HUES64 (cell line): ENCODE measurements at regions not wholly inside any gene's neighbourhood (a gene's known extent, or its start where the extent isn't known, plus 50 kb on each side); places are given as distances from the start of the nearest gene placed in this dataset.

Source experiments
- H3K27ac ChIP-seq: 2 replicates; pipeline ENCODE4 v1.7.0; 2013; ENCODE audit warnings: low read depth, low read length, inconsistent platforms
- H3K27me3 ChIP-seq: 2 replicates; pipeline ENCODE4 v1.6.1; 2013; ENCODE audit warnings: mild to moderate bottlenecking, low read length; ENCODE audit not compliant: insufficient read depth
- H3K36me3 ChIP-seq: 2 replicates; pipeline ENCODE4 v1.6.1; 2013; ENCODE audit warnings: mild to moderate bottlenecking, low read length; ENCODE audit not compliant: insufficient read depth
- H3K4me1 ChIP-seq: 2 replicates; pipeline ENCODE4 v1.6.1; 2013; ENCODE audit warnings: mild to moderate bottlenecking, low read length, moderate library complexity; ENCODE audit not compliant: insufficient read depth
- H3K4me3 ChIP-seq: 2 replicates; pipeline ENCODE4 v1.5.1; 2013; ENCODE audit warnings: mild to moderate bottlenecking, low read length, moderate library complexity
- H3K9ac ChIP-seq: 2 replicates; pipeline ENCODE4 v1.6.1; 2013; ENCODE audit warnings: mild to moderate bottlenecking, low read depth, low read length
- H3K9me3 ChIP-seq: 2 replicates; pipeline ENCODE4 v1.6.1; 2013; ENCODE audit warnings: low read depth, low read length; ENCODE audit not compliant: insufficient read depth
- WGBS: fragments of 150-250, 120-280 bp; methylation state at CpG from one replicate; pipeline ENCODE4 v1.1.7; 2013; ENCODE audit warnings: missing lambda C conversion rate; 5-methylcytosine and 5-hydroxymethylcytosine counted together

DNA sequence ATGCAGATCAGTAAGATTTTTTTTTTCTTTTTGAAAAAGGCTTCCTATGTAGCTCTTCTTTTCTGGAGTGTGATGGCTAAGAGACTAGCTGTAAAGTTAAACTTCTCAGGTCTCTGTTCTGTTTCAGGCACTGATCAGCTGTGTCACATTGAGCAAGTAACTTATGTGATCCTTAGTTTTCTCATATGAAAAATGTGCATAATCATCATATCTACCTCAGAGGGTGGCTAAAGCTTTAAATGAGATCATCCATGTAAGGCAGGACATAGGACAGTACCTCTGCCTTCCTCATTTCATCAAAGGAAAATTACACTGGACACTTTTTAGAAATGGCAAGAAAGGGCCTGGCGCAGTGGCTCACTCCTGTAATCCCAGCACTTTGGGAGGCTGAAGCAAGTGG lies 235.9 kb upstream of the TYRP1 start:
- Histone ChIP-seq H3K9ac (no peak overlapping the region), H3K9me3 (no peaks in the 10 kb centered on the region), H3K27me3 (no peaks in the 10 kb centered on the region), H3K27ac (no peak overlapping the region), H3K4me1 (peaks cover 29% of the 10 kb centered on the region), H3K36me3 (no peaks in the 10 kb centered on the region), H3K4me3 (no peak overlapping the region)
- WGBS = 92% methylated on average over 1 of the region's 1 CpG

DNA sequence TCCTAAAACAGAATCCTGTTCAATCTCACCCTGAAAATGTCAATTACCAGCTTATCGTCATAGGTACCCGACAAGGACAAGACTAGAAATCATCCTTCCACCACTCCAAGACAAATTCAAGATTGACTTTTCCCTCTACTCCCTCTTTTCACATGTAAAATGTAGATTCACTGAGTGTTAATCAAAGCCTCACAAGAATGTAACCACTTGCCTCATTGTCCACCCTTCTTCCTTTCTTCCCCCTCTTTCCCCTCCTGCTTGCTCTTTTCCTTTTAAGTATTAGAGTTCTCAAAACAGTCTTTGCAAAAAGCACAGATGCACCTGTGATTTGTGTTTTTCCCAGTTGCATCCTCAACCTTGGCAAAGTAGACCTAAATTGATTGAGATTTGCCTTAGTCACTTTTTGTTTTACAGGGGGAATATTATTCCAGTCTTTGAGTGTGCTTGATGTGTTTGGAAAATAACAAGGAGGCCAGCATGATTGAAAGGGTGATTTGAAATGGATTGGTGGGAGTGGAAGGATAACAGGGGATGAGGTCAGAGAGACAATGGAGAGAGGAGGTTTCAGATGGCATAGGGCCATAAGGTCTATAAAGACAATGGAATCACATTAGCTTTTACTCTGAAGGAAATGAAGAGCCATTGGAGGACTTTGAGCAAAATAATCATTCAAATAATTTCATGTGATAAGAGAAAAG lies 231.3 kb upstream of the TYRP1 start:
- no peak overlapping the region for H3K4me3 ChIP-seq
- WGBS = 69% methylated on average over 2 of the region's 2 CpGs
- peak overlapping the region; percentile 74; the same call in 1 of the 2 replicates for H3K27ac ChIP-seq
- H3K9me3 ChIP-seq = no peaks in the 10 kb centered on the region
- H3K4me1 ChIP-seq = peaks cover 46% of the 10 kb centered on the region
- no peaks in the 10 kb centered on the region for H3K36me3 ChIP-seq
- no peaks in the 10 kb centered on the region for H3K27me3 ChIP-seq
- peak overlapping the region; percentile 37; the same call in 1 of the 2 replicates for H3K9ac ChIP-seq

DNA sequence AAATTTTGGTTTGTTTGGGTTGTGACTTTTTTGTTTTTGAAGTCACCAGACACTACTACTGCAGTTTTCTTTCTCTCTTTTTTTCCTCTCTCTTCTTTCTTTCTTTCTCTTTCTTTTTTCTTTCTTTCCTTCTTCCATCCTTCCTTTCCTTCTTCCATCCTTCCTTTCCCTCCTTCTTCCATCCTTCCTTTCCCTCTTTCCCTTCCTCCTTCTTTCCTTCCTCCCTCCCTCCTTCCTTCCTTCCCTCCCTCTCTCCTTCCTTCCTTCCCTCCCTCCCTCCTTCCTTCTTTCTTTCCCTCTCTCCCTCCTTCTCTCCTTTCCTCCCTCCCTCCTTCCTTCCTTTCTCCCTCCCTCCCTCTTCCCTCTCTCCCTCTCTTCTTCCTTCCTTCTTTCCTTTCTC lies 230.3 kb upstream of the TYRP1 start:
- H3K4me3 ChIP-seq = no peak overlapping the region
- no peaks in the 10 kb centered on the region for H3K36me3 ChIP-seq
- no peaks in the 10 kb centered on the region for H3K27me3 ChIP-seq
- no peaks in the 10 kb centered on the region for H3K9me3 ChIP-seq
- peaks cover 46% of the 10 kb centered on the region for H3K4me1 ChIP-seq
- H3K27ac ChIP-seq = no peak overlapping the region
- no peak overlapping the region for H3K9ac ChIP-seq

DNA sequence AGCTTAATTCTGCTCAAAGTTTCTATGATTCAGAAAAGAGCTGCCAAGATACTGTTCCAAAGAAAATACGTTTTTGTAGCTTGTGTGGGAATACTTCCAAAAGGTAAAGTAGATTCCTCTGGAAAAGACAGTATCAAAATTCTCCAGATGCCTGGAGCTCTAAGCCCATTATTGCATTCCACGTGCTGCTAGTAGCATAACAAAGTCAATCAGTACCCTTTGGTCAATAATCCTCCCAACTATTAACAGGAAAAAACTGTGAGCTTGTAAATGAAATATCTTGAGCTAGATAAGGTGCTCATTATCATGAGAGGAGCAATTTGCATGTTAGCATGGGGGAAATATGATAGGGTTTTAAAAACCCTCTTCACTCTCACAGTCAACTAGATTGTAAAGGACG lies 229.5 kb upstream of the TYRP1 start:
- Histone ChIP-seq H3K27ac (no peak overlapping the region), H3K4me3 (no peak overlapping the region), H3K9me3 (no peaks in the 10 kb centered on the region), H3K36me3 (no peaks in the 10 kb centered on the region), H3K27me3 (no peaks in the 10 kb centered on the region), H3K4me1 (peaks cover 46% of the 10 kb centered on the region), H3K9ac (no peak overlapping the region)
- 34% methylated on average over 2 of the region's 3 CpGs for WGBS

DNA sequence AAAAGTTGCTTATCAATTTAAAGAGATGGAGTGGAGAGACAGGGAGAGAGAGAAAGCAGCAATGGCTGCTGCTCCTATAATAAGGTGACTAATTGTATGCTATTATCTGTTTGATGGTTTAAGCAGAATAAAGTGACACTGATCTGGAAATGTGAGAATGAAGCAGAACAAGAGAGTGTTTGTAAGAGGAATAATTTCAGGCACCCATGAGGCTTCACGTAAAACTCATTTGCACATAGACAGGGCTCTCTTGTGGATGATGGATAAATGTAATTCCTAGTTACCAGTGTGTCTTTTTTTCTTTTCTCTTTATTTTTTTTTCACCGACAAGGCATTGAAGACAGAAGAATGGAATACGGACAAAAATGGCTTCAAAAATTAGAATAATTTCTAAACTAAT lies 228.8 kb upstream of the TYRP1 start:
- no peak overlapping the region for H3K9ac ChIP-seq
- H3K27me3 ChIP-seq = no peaks in the 10 kb centered on the region
- 71% methylated on average over 1 of the region's 3 CpGs for WGBS
- peaks cover 49% of the 10 kb centered on the region for H3K4me1 ChIP-seq
- H3K4me3 ChIP-seq = no peak overlapping the region
- no peak overlapping the region for H3K27ac ChIP-seq
- H3K36me3 ChIP-seq = no peaks in the 10 kb centered on the region
- H3K9me3 ChIP-seq = no peaks in the 10 kb centered on the region

DNA sequence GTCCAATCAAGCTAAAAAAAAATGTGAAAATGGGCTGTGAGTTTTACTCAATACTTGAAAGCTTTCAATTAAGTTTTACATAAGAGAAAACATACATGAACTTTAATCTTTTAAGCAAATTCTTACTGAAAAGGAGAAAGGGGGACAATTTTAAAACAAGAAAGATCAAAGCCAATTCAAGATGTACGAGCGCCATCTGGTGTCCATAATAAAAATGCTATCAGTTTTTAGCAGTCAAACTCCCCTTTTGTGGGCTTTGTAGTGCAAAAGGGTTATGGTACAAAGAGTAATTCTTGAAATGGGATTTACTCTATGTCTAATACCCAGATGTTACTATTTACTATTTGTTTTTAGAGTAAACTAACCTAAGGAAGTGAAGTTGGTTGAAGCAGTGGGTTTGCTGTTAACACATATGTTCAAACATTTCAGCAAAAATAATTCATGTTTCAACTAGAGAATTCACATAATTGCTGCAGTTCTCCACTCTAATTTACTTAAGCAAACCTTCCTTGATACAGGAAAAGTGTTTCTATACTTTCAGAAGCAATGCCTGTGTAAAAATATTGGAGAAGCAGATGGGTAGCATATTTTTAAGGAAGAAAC lies 228.2 kb upstream of the TYRP1 start:
- WGBS = 0% methylated on average over 2 of the region's 2 CpGs
- Histone ChIP-seq H3K4me3 (no peak overlapping the region), H3K4me1 (peaks cover 44% of the 10 kb centered on the region), H3K36me3 (no peaks in the 10 kb centered on the region), H3K27me3 (no peaks in the 10 kb centered on the region), H3K27ac (no peak overlapping the region), H3K9me3 (no peaks in the 10 kb centered on the region), H3K9ac (no peak overlapping the region)

DNA sequence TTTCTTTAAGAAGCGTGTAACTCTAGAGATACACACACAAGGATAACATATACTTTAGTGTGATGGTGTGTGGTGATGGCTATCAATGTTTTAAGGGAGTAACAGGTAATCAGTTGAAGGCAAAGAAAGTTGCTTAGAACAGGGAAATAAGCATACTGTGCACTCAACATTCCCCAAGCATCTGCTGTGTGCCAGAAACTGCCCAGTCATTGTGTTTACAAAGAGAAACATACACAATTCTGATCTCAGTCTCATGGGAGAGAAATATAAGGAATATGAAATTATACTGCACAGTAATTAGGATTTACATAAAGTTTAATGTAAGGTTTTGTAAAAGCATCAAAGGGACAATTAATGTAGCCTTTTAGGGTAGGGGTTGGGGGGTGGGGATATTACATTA lies 224.1 kb upstream of the TYRP1 start:
- no CpG with 5 or more reads among the region's 1 CpG for WGBS

DNA sequence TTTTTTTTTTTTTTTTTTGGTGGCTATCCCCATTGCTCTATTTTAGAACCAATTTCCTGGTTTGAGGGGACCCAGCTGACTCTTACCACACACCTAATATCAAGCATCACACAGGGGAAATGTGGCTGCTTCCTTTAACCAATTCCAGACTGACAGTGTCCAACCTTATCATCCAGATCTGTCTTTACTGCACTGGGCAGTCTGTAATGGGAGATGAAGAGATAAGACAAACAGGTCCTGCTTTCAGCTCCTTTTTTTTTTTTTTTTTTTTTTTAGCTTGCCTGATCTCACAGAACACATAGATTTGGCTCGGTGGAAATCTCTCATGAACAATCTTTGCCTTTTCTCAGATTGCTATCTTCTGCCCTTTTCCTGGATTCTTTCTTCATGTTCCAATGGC lies 198.8 kb upstream of the TYRP1 start:
- H3K27ac ChIP-seq = no peak overlapping the region
- H3K36me3 ChIP-seq = no peaks in the 10 kb centered on the region
- no peaks in the 10 kb centered on the region for H3K27me3 ChIP-seq
- peaks cover 6% of the 10 kb centered on the region; the same call in 1 of the 2 replicates for H3K4me1 ChIP-seq
- H3K9ac ChIP-seq = no peak overlapping the region
- 96% methylated on average over 1 of the region's 1 CpG for WGBS
- no peak overlapping the region for H3K4me3 ChIP-seq
- H3K9me3 ChIP-seq = no peaks in the 10 kb centered on the region

More for the DNA sequence above, 224.1 kb upstream of the TYRP1 start:
- no peaks in the 10 kb centered on the region for H3K9me3 ChIP-seq
- peaks cover 11% of the 10 kb centered on the region for H3K4me1 ChIP-seq
- H3K36me3 ChIP-seq = no peaks in the 10 kb centered on the region
- no peak overlapping the region for H3K4me3 ChIP-seq
- H3K27me3 ChIP-seq = no peaks in the 10 kb centered on the region
- H3K9ac ChIP-seq = no peak overlapping the region
- no peak overlapping the region for H3K27ac ChIP-seq

DNA sequence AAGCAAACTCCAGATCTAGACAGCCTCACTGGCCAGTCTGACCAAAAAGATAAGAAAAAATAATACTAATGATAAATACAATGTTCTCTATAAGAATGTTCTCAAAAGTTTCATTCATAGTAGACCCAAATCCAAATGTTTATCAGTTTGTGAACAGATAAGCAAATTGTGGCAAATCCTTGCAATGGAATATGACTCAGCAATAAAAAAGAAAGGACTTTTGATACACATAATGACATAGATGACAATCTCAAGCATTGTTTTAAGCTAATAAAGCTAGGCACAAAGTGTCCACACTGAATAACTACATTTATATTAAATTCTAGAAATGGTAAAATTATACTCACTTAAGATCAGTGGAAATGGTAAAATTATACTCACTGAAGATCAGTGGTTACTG lies 195.4 kb upstream of the TYRP1 start:
- no peak overlapping the region for H3K4me3 ChIP-seq
- H3K27ac ChIP-seq = no peak overlapping the region
- no peaks in the 10 kb centered on the region for H3K9me3 ChIP-seq
- no peaks in the 10 kb centered on the region for H3K27me3 ChIP-seq
- peaks cover 6% of the 10 kb centered on the region; the same call in 1 of the 2 replicates for H3K4me1 ChIP-seq
- H3K36me3 ChIP-seq = no peaks in the 10 kb centered on the region
- no peak overlapping the region for H3K9ac ChIP-seq

DNA sequence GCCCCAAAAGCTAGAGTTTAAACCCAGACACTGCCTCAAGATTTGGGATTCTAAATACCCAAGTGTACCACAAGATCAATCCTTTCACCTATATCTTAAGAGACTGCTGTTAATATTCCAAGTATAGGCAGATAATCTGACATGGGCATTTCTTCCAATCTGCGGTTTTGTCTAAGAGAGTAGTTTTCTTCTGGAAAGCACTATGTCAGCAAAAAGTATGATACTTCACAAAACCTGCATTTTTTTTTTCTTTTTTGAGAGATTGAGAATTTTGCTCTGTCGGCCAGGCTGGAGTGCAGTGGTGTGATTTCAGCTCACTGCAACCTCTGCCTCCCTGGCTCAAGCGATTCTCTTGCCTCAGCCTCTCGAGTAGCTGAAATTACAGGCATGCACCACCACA lies 190.7 kb upstream of the TYRP1 start:
- Histone ChIP-seq H3K36me3 (no peaks in the 10 kb centered on the region), H3K4me3 (no peak overlapping the region), H3K4me1 (no peaks in the 10 kb centered on the region), H3K9me3 (no peaks in the 10 kb centered on the region), H3K9ac (no peak overlapping the region), H3K27ac (no peak overlapping the region), H3K27me3 (no peaks in the 10 kb centered on the region)
- WGBS = 90% methylated on average over 4 of the region's 4 CpGs

DNA sequence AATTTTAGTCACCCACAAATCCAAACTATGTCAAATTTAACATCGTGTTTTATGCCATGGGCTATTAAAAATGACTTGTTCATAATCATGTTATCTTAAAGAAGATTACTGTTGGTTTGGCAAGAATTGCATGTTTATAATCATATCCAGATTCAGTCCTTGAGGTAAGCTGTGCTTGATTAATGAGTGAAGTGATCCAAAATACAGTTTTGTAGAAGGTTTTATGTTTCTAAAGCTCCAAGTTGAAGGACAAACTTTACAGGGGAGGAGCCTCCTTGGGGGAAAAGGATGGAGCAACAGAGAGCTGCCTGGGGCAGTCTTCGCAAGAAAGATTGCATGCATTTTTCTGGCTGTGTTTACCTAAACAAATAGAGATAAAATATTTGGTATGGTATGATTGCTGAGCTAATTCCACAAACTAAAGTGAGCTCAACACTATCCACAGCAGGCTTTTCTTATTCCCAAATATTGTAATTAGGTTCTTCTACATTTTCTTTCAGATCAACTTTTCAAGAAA lies 189.5 kb upstream of the TYRP1 start:
- H3K27ac ChIP-seq = no peak overlapping the region
- 100% methylated on average over 1 of the region's 2 CpGs for WGBS

More for the DNA sequence above, 189.5 kb upstream of the TYRP1 start:
- no peaks in the 10 kb centered on the region for H3K4me1 ChIP-seq
- H3K27me3 ChIP-seq = no peaks in the 10 kb centered on the region
- H3K4me3 ChIP-seq = no peak overlapping the region
- H3K36me3 ChIP-seq = no peaks in the 10 kb centered on the region
- no peak overlapping the region for H3K9ac ChIP-seq
- no peaks in the 10 kb centered on the region for H3K9me3 ChIP-seq
